K562 (cell line): ENCODE measurements at regions not wholly inside any gene's neighbourhood (a gene's known extent, or its start where the extent isn't known, plus 50 kb on each side); places are given as distances from the start of the nearest gene placed in this dataset.

Source experiments
- ATAC-seq: fragments of 200-7000 bp; cut with Tn5 transposase; 3 replicates; pipeline ENCODE4 v1.9.1; 2020; ENCODE audit warnings: moderate library complexity
- BruUV-seq: library from RNA; stranded (reverse); fragments of 400-500 nt; replicated peaks from 2 replicates; lab custom pipeline; 2021; lab: Mats Ljungman, UMichigan
- CTCF ChIA-PET: fragments of 300-600 bp; formaldehyde crosslinking; extraction: SDS; loops from one replicate; lab custom pipeline; 2021; ENCODE audit warnings: low intra/inter-chr PET ratio; lab: Yijun Ruan, JAX
- POLR2A ChIA-PET: fragments of 300-600, 350-650 bp; sonication (Branson Sonifier 250); formaldehyde crosslinking; extraction: SDS; loops from one replicate; lab custom pipeline; 2021; ENCODE audit warnings: antibody characterized with exemption, inconsistent platforms; lab: Yijun Ruan, JAX
- DNase-seq, 4 experiments: peaks; one replicate each; pipeline versions ENCODE4 v3.0.0 to v3.0.0-alpha.2; 2011 to 2018; ENCODE audit warnings: low spot score in 3 of 4, mixed read lengths in 3 of 4; ENCODE audit errors: extremely low read depth in 1 of 4
- FAIRE-seq: peaks from 2 replicates; lab custom pipeline; 2011; peaks lifted over from hg19 to GRCh38; lab: Jason Lieb, UNC
- H2AFZ ChIP-seq: 2 replicates; pipeline ENCODE4 v1.6.0; 2011; ENCODE audit warnings: low read depth, low read length, control low read depth, inconsistent platforms
- H3K27ac ChIP-seq: fragments of 200-600 bp; 3 replicates; pipeline ENCODE4 v1.8.0; 2011; ENCODE audit warnings: low read depth, mild to moderate bottlenecking, control low read depth, inconsistent platforms, low read length, moderate library complexity, mixed read lengths; ENCODE audit errors: extremely low read depth
- H3K27me3 ChIP-seq, 2 experiments: fragments of 300-600 bp in 1 of 2; 2 replicates in 1 of 2; 3 replicates in 1 of 2; pipeline versions ENCODE4 v1.6.0 to v1.8.0; 2011; ENCODE audit warnings: inconsistent platforms in 2 of 2, low read length in 2 of 2, mild to moderate bottlenecking in 1 of 2, mixed read lengths in 1 of 2, moderate library complexity in 1 of 2; ENCODE audit not compliant: control insufficient read depth in 2 of 2, insufficient read depth in 2 of 2
- H3K36me3 ChIP-seq: fragments of 300-600 bp; 3 replicates; pipeline ENCODE4 v1.8.0; 2011; ENCODE audit warnings: mild to moderate bottlenecking, low read length, inconsistent platforms; ENCODE audit not compliant: control insufficient read depth, insufficient read depth
- H3K4me1 ChIP-seq, 2 experiments: fragments of 200-600 bp in 1 of 2; replicated peaks in 1 of 2; 2 replicates in 1 of 2; 3 replicates in 1 of 2; pipeline versions ENCODE4 v1.5.1 to v1.8.0; 2011; ENCODE audit warnings: inconsistent platforms in 2 of 2, low read length in 2 of 2, mild to moderate bottlenecking in 1 of 2, mixed read lengths in 1 of 2, moderate library complexity in 1 of 2; ENCODE audit not compliant: control insufficient read depth in 2 of 2, insufficient read depth in 2 of 2
- H3K4me2 ChIP-seq: 2 replicates; pipeline ENCODE4 v1.6.1; 2011; ENCODE audit warnings: low read length, control low read depth, inconsistent platforms, mixed read lengths; ENCODE audit not compliant: insufficient read depth
- H3K4me3 ChIP-seq: fragments of 200-600 bp; sonication (generic), shearing (Covaris generic); 2 replicates; pipeline ENCODE4 v1.5.1; 2016; ENCODE audit warnings: control low read depth, inconsistent platforms
- H3K79me2 ChIP-seq: fragments of 200-600 bp; 3 replicates; pipeline ENCODE4 v1.8.0; 2011; ENCODE audit warnings: low read length, inconsistent platforms; ENCODE audit not compliant: control insufficient read depth, insufficient read depth
- H3K9ac ChIP-seq, 2 experiments: 2 replicates each; pipeline versions ENCODE4 v1.6.0 to v1.6.1; 2011; ENCODE audit warnings: low read depth in 2 of 2, low read length in 2 of 2, control low read depth in 1 of 2, inconsistent platforms in 1 of 2, mild to moderate bottlenecking in 1 of 2, mixed read lengths in 1 of 2; ENCODE audit not compliant: insufficient read depth in 1 of 2
- H3K9me1 ChIP-seq: one replicate; pipeline ENCODE4 v1.6.0; 2011; ENCODE audit warnings: inconsistent platforms, mild to moderate bottlenecking, low read length, moderate library complexity; ENCODE audit not compliant: control insufficient read depth, insufficient read depth
- H3K9me3 ChIP-seq: replicated peaks from 2 replicates; pipeline ENCODE4 v1.5.1; 2011; ENCODE audit warnings: low read depth, low read length, inconsistent platforms; ENCODE audit not compliant: control insufficient read depth, insufficient read depth
- H4K20me1 ChIP-seq: replicated peaks from 2 replicates; pipeline ENCODE4 v1.6.1; 2011; ENCODE audit warnings: low read length, inconsistent platforms, mixed read lengths; ENCODE audit not compliant: control insufficient read depth, insufficient read depth
- BDP1 ChIP-seq: IDR thresholded peaks from 3 replicates; pipeline ENCODE4 v1.6.1; 2011; ENCODE audit not compliant: insufficient read length, insufficient read depth
- C11orf30 ChIP-seq: fragments of 450-650 bp; IDR thresholded peaks from 2 replicates; pipeline ENCODE4 v1.6.1; 2016; ENCODE audit warnings: low read depth, mild to moderate bottlenecking
- CCAR2 ChIP-seq: fragments of 200-400 bp; formaldehyde crosslinking; IDR thresholded peaks from 2 replicates; pipeline ENCODE4 v1.6.1; 2017; ENCODE audit warnings: mild to moderate bottlenecking, low read depth, low read length
- CEBPB ChIP-seq: fragments of 450-650 bp; IDR thresholded peaks from 2 replicates; pipeline ENCODE4 v1.6.1; 2016; ENCODE audit warnings: missing genetic modification characterization, missing compliant biosample characterization
- HDAC1 ChIP-seq, 2 experiments: fragments of 450-650 bp; IDR thresholded peaks; 2 replicates each; pipeline ENCODE4 v1.6.1; 2016 to 2017; ENCODE audit warnings: inconsistent platforms in 1 of 2, mild to moderate bottlenecking in 1 of 2, moderate library complexity in 1 of 2
- IFI16 ChIP-seq: fragments of 250-450 bp; sonication (Bioruptor Pico); IDR thresholded peaks from 2 replicates; pipeline ENCODE4 v2.1.2; 2022; ENCODE audit warnings: mild to moderate bottlenecking, inconsistent platforms
- KLF1 ChIP-seq: fragments of 450-650 bp; IDR thresholded peaks from 2 replicates; pipeline ENCODE4 v1.6.1; 2016; ENCODE audit warnings: missing genetic modification characterization, missing compliant biosample characterization
- PHB ChIP-seq: fragments of 250-450 bp; sonication (Bioruptor Pico); IDR thresholded peaks from 2 replicates; pipeline ENCODE4 v1.5.0; 2021
- SMARCC2 ChIP-seq: fragments of 450-650 bp; IDR thresholded peaks from 2 replicates; pipeline ENCODE4 v1.6.1; 2017; ENCODE audit warnings: antibody characterized with exemption, moderate library complexity, mild to moderate bottlenecking, low read depth
- SMARCE1 ChIP-seq: fragments of 450-650 bp; IDR thresholded peaks from 2 replicates; pipeline ENCODE4 v1.7.1; 2016; ENCODE audit warnings: mild to moderate bottlenecking
- SPI1 ChIP-seq: IDR thresholded peaks from 2 replicates; pipeline ENCODE4 v1.6.1; 2011; ENCODE audit warnings: low read depth, low read length, control low read depth, borderline replicate concordance
- ZNF316 ChIP-seq: fragments of 450-650 bp; IDR thresholded peaks from 2 replicates; pipeline ENCODE4 v1.6.1; 2016
- WGBS: fragments of 100-300 bp; shearing (Covaris generic); methylation state at CpG from one replicate; pipeline ENCODE4 v1.1.6; 2016; ENCODE audit warnings: low coverage, mixed read lengths; ENCODE audit not compliant: insufficient coverage; ENCODE audit errors: missing lambda C conversion rate; 5-methylcytosine and 5-hydroxymethylcytosine counted together
- in situ Hi-C: fragments of 300-500 bp; cut with MboI; formaldehyde crosslinking; loops from 4 replicates; pipeline ENCODE4 v1.15.0; 2018; ENCODE audit warnings: inconsistent platforms, mixed read lengths
- intact Hi-C: fragments of 100-400 bp; cut with micrococcal nuclease; formaldehyde crosslinking; loops from 2 replicates; pipeline ENCODE4 v1.14.2; 2022
- TF ChIP-seq, protein P1 (sequence below): sonication (generic); formaldehyde crosslinking; IDR thresholded peaks from 2 replicates; pipeline ENCODE4 v1.8.0; 2023; ENCODE audit warnings: mild to moderate bottlenecking, missing genetic modification reagents

DNA sequence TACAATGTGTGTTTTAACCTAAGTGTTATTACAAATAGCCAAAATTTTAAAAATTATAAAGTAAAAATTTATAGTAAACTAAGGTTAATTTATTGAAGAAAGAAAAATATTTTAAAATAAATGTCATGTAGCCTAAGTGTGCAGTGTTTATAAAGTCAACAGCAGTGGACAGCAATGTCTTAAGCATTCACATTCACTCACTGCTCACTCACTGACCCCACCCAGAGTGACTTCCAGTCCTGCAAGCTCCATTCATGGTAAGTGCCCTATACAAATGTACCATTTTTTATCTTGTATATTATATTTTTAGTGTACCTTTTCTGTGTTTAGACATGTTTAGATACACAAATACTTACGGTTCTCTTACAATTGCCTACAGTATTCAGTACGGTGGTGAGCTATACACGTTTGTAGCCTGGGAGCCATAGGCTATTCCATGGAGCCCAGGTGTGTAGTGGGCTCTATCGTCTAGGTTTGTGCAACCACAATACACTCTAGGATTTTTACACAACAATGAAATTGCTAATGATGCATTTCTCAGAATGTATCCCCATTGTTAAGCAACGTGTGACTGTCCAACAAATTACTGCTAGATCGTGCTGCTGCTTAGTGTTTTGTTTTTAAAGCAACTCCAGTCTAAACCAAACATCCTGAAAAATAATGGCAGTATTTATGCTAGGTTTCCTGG, 108.9 kb upstream of the NAMPT start:
- intact Hi-C loops = no loop called here
- TF ChIP-seq IFI16 (no peak), ZNF316 (0 out of 2 replicates have a peak, but pooled peaks have one; percentile 36), C11orf30 (peak; percentile 20; the same call in 1 of the 2 replicates)
- Histone ChIP-seq H3K9ac (no peak overlapping the region), H2AFZ (no peak overlapping the region), H3K79me2 (no peaks in the 10 kb centered on the region), H3K9me1 (no peaks in the 10 kb centered on the region), H3K27ac (no peak overlapping the region), H4K20me1 (no peaks in the 10 kb centered on the region), H3K4me2 (no peak overlapping the region), H3K36me3 (no peaks in the 10 kb centered on the region), H3K27me3 (peaks cover 0 to 3% of the 10 kb centered on the region in 2 experiments; a peak in 1 of 5 replicates), H3K9me3 (no peaks in the 10 kb centered on the region), H3K4me1 (peaks cover 0 to 4% of the 10 kb centered on the region in 2 experiments; a peak in 1 of 5 replicates), H3K4me3 (no peak overlapping the region)
- WGBS = 21% methylated on average over 6 of the region's 6 CpGs
- DNase-seq (no peak), FAIRE-seq (no peak), ATAC-seq (peak; percentile 48; the same call in 1 of the 3 replicates)
- in situ Hi-C loops = no loop called here
- BruUV-seq = no TSS peak
- POLR2A ChIA-PET = interaction anchor here (0.8 to 1.3 kb wide), 4 partner anchors 8 to 30 kb away, joined by 3 read pairs; no protein-coding TSS in a partner anchor
- CTCF ChIA-PET = no interaction called here

DNA sequence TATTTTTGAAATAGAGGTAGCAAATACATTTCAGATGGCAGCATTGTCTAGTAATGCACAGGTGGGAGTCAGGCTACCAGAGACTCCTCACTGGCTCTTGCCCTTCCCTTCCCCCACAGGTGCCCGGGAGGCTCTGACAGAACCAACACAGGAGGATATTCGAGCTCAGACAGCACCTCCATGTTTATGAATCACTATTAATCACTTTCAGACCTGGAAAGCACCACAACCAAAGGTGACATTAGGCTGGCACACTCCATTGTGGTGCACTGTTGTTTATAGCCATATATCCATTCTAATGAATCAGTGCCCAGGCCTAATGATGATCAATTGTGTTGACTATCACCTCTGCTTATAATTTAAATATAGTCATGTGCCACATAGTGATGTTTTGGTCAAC, 107.8 kb upstream of the NAMPT start:
- Histone ChIP-seq H3K9me1 (no peaks in the 10 kb centered on the region), H3K4me1 (no peaks in the 10 kb centered on the region), H3K79me2 (no peaks in the 10 kb centered on the region), H3K4me3 (no peak overlapping the region), H3K27me3 (no peaks in the 10 kb centered on the region; a peak in 1 of 5 replicates), H3K4me2 (no peak overlapping the region), H3K9me3 (no peaks in the 10 kb centered on the region), H3K9ac (no peak overlapping the region), H3K36me3 (no peaks in the 10 kb centered on the region), H4K20me1 (no peaks in the 10 kb centered on the region), H2AFZ (no peak overlapping the region), H3K27ac (no peak overlapping the region)
- in situ Hi-C loops (no loop called here), intact Hi-C loops (no loop called here)
- ChIA-PET CTCF (no interaction called here), POLR2A (interaction anchor here (0.6 to 3.9 kb wide), 3 partner anchors 9 to 1665 kb away, joined by 3 to 23 read pairs (median 10); no protein-coding TSS in a partner anchor)
- FAIRE-seq (no peak), ATAC-seq (no peak), DNase-seq (no peak)
- no TSS peak for BruUV-seq
- WGBS = 11% methylated on average over 2 of the region's 2 CpGs
- no peak for TF ChIP-seq SMARCC2
- TF ChIP-seq PHB (CRISPR knock-in tag) = no peak
- no peak for TF ChIP-seq SPI1
- TF ChIP-seq HDAC1 (IDR thresholded peaks at IDR 0.05) = no peak
- TF ChIP-seq, protein P1, sequence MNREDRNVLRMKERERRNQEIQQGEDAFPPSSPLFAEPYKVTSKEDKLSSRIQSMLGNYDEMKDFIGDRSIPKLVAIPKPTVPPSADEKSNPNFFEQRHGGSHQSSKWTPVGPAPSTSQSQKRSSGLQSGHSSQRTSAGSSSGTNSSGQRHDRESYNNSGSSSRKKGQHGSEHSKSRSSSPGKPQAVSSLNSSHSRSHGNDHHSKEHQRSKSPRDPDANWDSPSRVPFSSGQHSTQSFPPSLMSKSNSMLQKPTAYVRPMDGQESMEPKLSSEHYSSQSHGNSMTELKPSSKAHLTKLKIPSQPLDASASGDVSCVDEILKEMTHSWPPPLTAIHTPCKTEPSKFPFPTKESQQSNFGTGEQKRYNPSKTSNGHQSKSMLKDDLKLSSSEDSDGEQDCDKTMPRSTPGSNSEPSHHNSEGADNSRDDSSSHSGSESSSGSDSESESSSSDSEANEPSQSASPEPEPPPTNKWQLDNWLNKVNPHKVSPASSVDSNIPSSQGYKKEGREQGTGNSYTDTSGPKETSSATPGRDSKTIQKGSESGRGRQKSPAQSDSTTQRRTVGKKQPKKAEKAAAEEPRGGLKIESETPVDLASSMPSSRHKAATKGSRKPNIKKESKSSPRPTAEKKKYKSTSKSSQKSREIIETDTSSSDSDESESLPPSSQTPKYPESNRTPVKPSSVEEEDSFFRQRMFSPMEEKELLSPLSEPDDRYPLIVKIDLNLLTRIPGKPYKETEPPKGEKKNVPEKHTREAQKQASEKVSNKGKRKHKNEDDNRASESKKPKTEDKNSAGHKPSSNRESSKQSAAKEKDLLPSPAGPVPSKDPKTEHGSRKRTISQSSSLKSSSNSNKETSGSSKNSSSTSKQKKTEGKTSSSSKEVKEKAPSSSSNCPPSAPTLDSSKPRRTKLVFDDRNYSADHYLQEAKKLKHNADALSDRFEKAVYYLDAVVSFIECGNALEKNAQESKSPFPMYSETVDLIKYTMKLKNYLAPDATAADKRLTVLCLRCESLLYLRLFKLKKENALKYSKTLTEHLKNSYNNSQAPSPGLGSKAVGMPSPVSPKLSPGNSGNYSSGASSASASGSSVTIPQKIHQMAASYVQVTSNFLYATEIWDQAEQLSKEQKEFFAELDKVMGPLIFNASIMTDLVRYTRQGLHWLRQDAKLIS (CRISPR knock-in tag) = no peak
- no peak for TF ChIP-seq CCAR2
- TF ChIP-seq BDP1 = no peak
- no peak for TF ChIP-seq KLF1 (tag)
- TF ChIP-seq CEBPB = no peak
- TF ChIP-seq SMARCE1 = no peak
